Pancreas (tissue), 10 donors: ENCODE measurements at regions not wholly inside any gene's neighbourhood (a gene's known extent, or its start where the extent isn't known, plus 50 kb on each side); places are given as distances from the start of the nearest gene placed in this dataset.

Experiments
- ATAC-seq, 4 donors: fragments of 200-7000 bp; cut with Tn5 transposase; one replicate each; pipeline versions ENCODE4 v1.8.0 to v1.9.1; 2020; ENCODE audit warnings: mild to moderate bottlenecking in 4 of 4, moderate library complexity in 4 of 4
- DNase-seq, 6 donors: peaks; one replicate each; pipeline ENCODE4 v3.0.0-alpha.2; 2020
- FAIRE-seq: peaks from 2 replicates; lab custom pipeline; 2012; peaks lifted over from hg19 to GRCh38; lab: Jason Lieb, UNC
- H3K27ac ChIP-seq, 4 donors: fragments of 200-600 bp; sonication (generic); 1 replicate in 3 of 4; 2 replicates in 1 of 4; pipeline versions ENCODE4 v1.5.0 to v1.8.0; 2020
- H3K27me3 ChIP-seq, 4 donors: fragments of 200-600 bp; one replicate each; pipeline ENCODE4 v1.8.0; 2021
- H3K36me3 ChIP-seq, 3 donors: fragments of 200-600 bp; sonication (generic) in 1 of 3; one replicate each; pipeline versions ENCODE4 v1.5.0 to v1.8.0; 2020 to 2021
- H3K4me1 ChIP-seq, 3 donors: fragments of 200-600 bp; one replicate each; pipeline ENCODE4 v1.8.0; 2021
- H3K4me3 ChIP-seq, 4 donors: fragments of 200-600 bp; sonication (generic) in 2 of 4; one replicate each; pipeline versions ENCODE4 v1.5.0 to v1.8.0; 2020 to 2021
- H3K9me3 ChIP-seq, 4 donors: fragments of 200-600 bp; one replicate each; pipeline ENCODE4 v1.8.0; 2021
- CTCF ChIP-seq, 4 donors: fragments of 200-600 bp; sonication (generic) in 3 of 4; IDR thresholded peaks; one replicate each; pipeline versions ENCODE4 v1.5.0 to v1.8.0; 2021; ENCODE audit warnings: antibody characterized with exemption in 4 of 4
- WGBS, 2 donors: extraction: QIAGEN DNeasy Blood & Tissue Kit; methylation state at CpG; one replicate each; pipeline ENCODE4 v1.1.7; 2013; 5-methylcytosine and 5-hydroxymethylcytosine counted together
- intact Hi-C, 3 donors: fragments of 100-400 bp; cut with DNase I; formaldehyde crosslinking; loops; one replicate each; pipeline versions ENCODE4 v1.11.1 to v1.14.2; 2022
- donor health status: healthy with polysubstance abuse.
- donor health status: DM: no; HTN: no; CAD: no; lungs with moderate emphysema.
- donor health status: DM: no; HTN: no; CAD: no.
- donor health status: control.
- donor health status: control.
- donor health status: Bipolar disorder and iron deficiency.
- donor health status: DM: yes; HTN: yes; CAD: no.
- donor health status: DM: no; HTN: no; CAD: no.
- donor health status: DM: no; HTN: no; CAD: no.
- donor health status: DM: yes; HTN: yes; CAD: no.

- Histone ChIP-seq H3K4me3 (no peak overlapping the region), H3K9me3 (no peaks in the 10 kb centered on the region), H3K36me3 (no peaks in the 10 kb centered on the region), H3K4me1 (no peaks in the 10 kb centered on the region), H3K27ac (no peak overlapping the region), H3K27me3 (peaks cover 0 to 6% (median 0%) of the 10 kb centered on the region in 4 donors)
- no peak for TF ChIP-seq CTCF (IDR thresholded peaks at IDR 0.05)
- 42 to 44% methylated on average over 4 of the region's 4 CpGs for WGBS, 2 donors
- ATAC-seq (no peak), DNase-seq (no peak), FAIRE-seq (no peak)
- intact Hi-C loops = loop anchor here in 1 of 3 donors (10.0 kb wide), 1 partner anchor 58 kb away; no protein-coding TSS in a partner anchor
These were observed 94.2 kb downstream of the CBLL2 start for GRCh38 chrX:22366906-22367305.

DNA sequence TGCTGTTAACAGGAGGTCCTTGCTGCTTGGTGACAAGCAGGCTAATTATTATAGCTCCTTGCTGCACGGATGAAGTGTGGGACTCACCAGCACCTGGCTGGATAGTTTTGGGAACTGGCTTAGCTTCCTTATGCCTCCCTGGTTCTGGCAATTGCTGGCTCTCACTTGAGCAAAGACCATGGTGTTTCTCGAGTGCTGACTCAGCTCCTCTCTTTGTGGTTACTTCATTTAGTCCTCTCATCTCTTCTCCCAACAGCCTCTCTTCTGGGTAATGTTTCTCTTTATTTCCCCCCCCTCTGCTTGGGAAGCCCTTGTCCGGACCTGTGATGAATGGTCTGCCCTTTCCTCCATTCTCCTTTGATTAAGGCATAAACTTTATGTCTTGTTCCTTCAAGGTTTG is 100.4 kb downstream of the CBLL2 start:
- no peak overlapping the region for H3K27ac ChIP-seq
- no peak for ATAC-seq
- H3K4me3 ChIP-seq = no peak overlapping the region
- no peak for TF ChIP-seq CTCF (IDR thresholded peaks at IDR 0.05)
- H3K9me3 ChIP-seq = no peaks in the 10 kb centered on the region
- H3K4me1 ChIP-seq = no peaks in the 10 kb centered on the region
- no peak for DNase-seq
- peaks cover 0 to 13% (median 0%) of the 10 kb centered on the region in 4 donors for H3K27me3 ChIP-seq
- FAIRE-seq = no peak
- no peaks in the 10 kb centered on the region for H3K36me3 ChIP-seq
- WGBS, 2 donors = 46 to 50% methylated on average over 3 of the region's 3 CpGs
- intact Hi-C loops = no loop called here

DNA sequence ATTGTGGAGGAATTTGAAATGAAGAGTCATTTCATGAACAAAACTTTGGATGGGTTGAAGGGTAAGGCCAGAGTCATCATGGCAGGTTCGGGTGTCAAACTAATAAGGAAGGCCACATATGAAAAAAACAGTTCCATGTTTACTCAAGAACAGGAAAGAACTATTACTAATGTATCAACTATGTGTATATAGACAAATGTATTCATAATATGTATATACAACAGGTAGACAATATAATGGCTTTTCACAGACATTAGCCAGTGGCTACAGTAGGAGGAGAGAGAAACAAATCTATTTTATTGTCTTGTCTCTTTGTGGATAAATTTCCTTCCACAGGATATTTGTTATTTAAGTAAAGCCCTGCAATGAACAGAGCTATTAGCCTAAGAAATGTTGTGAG is 101.1 kb downstream of the CBLL2 start:
- no peak overlapping the region for H3K27ac ChIP-seq
- H3K9me3 ChIP-seq = no peaks in the 10 kb centered on the region
- peaks cover 0 to 10% (median 0%) of the 10 kb centered on the region in 4 donors for H3K27me3 ChIP-seq
- no peak overlapping the region for H3K4me3 ChIP-seq
- DNase-seq (no peak), ATAC-seq (no peak), FAIRE-seq (no peak)
- no peaks in the 10 kb centered on the region for H3K4me1 ChIP-seq
- no peaks in the 10 kb centered on the region for H3K36me3 ChIP-seq
- 29 to 32% methylated on average over 1 of the region's 1 CpG for WGBS, 2 donors
- TF ChIP-seq CTCF (IDR thresholded peaks at IDR 0.05) = no peak
- intact Hi-C loops = no loop called here

DNA sequence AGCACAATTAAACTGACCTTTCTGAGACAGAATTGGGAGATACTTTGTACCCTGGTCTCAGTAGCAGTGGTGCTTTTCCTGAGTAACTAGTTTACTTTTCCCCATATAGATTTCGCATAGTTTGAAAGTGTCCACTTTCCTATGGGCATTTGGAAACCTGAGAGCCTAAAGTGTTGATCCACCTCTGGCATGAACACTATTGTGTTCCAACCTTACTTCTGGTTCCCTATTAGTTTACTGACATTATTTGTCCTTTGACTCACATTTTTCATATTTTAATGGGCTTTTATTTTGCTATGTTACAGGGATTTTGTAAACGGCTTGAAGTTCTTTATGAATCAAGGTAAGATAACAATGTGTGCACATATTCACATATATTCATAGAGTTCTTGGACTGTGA is 103.7 kb downstream of the CBLL2 start:
- no peak overlapping the region for H3K27ac ChIP-seq
- FAIRE-seq (no peak), ATAC-seq (no peak), DNase-seq (no peak)
- H3K36me3 ChIP-seq = no peaks in the 10 kb centered on the region
- peaks cover 0 to 7% (median 0%) of the 10 kb centered on the region in 4 donors for H3K27me3 ChIP-seq
- H3K4me3 ChIP-seq = no peak overlapping the region
- TF ChIP-seq CTCF (IDR thresholded peaks at IDR 0.05) = no peak
- intact Hi-C loops = no loop called here
- 44 to 46% methylated on average over 2 of the region's 2 CpGs for WGBS, 2 donors
- H3K9me3 ChIP-seq = no peaks in the 10 kb centered on the region
- H3K4me1 ChIP-seq = no peaks in the 10 kb centered on the region

DNA sequence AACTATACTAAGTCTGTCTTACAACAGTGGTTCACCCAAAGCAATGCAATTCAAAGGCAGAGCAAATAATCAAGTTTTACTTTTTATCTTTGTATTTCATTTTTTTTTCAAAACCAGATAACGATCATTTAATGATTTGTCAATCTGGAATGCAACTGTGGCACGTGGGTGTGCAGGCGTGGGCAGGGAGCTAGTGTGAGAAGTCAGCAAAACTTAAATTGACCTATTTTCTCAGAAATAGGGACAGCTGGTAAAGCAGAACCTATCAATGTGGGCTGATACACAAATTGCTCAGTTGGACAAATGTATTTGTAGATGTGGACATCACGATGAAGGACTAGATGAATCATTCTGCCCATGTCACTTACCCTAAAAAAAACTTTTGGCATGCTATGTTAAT is 105.6 kb downstream of the CBLL2 start:
- FAIRE-seq (no peak), DNase-seq (no peak)

More for the DNA sequence above, 105.6 kb downstream of the CBLL2 start:
- intact Hi-C loops = no loop called here
- H3K4me3 ChIP-seq = no peak overlapping the region
- H3K27me3 ChIP-seq = peaks cover 0 to 7% (median 0%) of the 10 kb centered on the region in 4 donors
- WGBS, 2 donors = 31 to 40% methylated on average over 4 of the region's 4 CpGs
- H3K4me1 ChIP-seq = no peaks in the 10 kb centered on the region
- no peaks in the 10 kb centered on the region for H3K36me3 ChIP-seq
- TF ChIP-seq CTCF (IDR thresholded peaks at IDR 0.05) = no peak
- ATAC-seq = no peak
- no peak overlapping the region for H3K27ac ChIP-seq
- H3K9me3 ChIP-seq = no peaks in the 10 kb centered on the region
